Activated CD8-positive, alpha-beta memory T cell treated with anti-CD3 and anti-CD28 coated beads, Interleukin-2, amount 10 ng/mL, durations not matched to agents 7 days and 5 days (primary cell): ENCODE measurements at regions not wholly inside any gene's neighbourhood (a gene's known extent, or its start where the extent isn't known, plus 50 kb on each side); places are given as distances from the start of the nearest gene placed in this dataset.
"Not testable (repeated sequence)": the region's sequence is repeated elsewhere in the genome, so short reads cannot be mapped to it uniquely, and the experiment has no call there.

ENCODE experiments used
- ATAC-seq: fragments of 150-1000 bp; cut with Tn5 transposase; one replicate; pipeline ENCODE4 v1.10.0; 2021; ENCODE audit warnings: moderate library complexity
- CTCF ChIA-PET: fragments of 350-600 bp; sonication (Branson Sonifier 250); formaldehyde crosslinking; loops from one replicate; lab custom pipeline; 2021; ENCODE audit warnings: antibody characterized with exemption; lab: Charles Lee
- DNase-seq: peaks from one replicate; pipeline ENCODE4 v3.0.0-alpha.2; 2020
- H3K27ac Mint-ChIP-seq: one replicate; pipeline ENCODE4 v1.8.0; 2021; ENCODE audit warnings: mild to moderate bottlenecking, mixed read lengths
- H3K27me3 Mint-ChIP-seq: one replicate; pipeline ENCODE4 v1.8.0; 2021; ENCODE audit warnings: mixed read lengths
- H3K36me3 Mint-ChIP-seq: one replicate; pipeline ENCODE4 v1.8.0; 2021; ENCODE audit warnings: mild to moderate bottlenecking, mixed read lengths
- H3K4me1 Mint-ChIP-seq: one replicate; pipeline ENCODE4 v1.8.0; 2021; ENCODE audit warnings: mixed read lengths
- H3K4me3 Mint-ChIP-seq: one replicate; pipeline ENCODE4 v1.8.0; 2021; ENCODE audit warnings: mild to moderate bottlenecking, moderate library complexity, mixed read lengths
- H3K9me3 Mint-ChIP-seq: one replicate; pipeline ENCODE4 v1.8.0; 2022; ENCODE audit warnings: low read depth, mixed read lengths

DNA sequence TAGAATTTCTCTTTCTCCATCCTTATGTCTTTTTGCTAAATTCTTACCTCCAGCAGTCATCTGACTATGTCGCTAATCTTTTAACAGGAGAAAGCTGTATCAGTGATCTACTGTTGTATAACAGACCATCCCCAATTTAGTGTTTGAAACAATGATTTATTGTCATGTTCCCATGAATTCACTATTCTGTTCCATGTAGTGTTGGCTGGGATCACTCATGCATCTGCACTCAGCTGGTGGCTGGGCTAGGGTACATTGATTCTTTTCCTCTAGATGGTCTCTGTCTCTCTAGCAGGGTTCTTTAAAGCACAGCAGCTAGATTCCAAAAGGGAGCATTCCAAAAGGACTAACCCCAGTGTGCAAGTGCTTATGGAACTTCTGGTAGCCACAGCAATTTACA lies 184.2 kb upstream of the FANCL start:
- Mint-ChIP-seq H3K9me3 (no peaks in the 10 kb centered on the region), H3K4me3 (no peak overlapping the region), H3K36me3 (no peaks in the 10 kb centered on the region), H3K27ac (no peak overlapping the region), H3K4me1 (peaks cover 6% of the 10 kb centered on the region), H3K27me3 (peaks cover 49% of the 10 kb centered on the region)
- ATAC-seq = no peak
- DNase-seq = no peak
- CTCF ChIA-PET = no interaction called here

- Mint-ChIP-seq H3K4me1 (no peaks in the 10 kb centered on the region), H3K27ac (no peak overlapping the region), H3K36me3 (no peaks in the 10 kb centered on the region), H3K9me3 (no peaks in the 10 kb centered on the region), H3K27me3 (peaks cover 7% of the 10 kb centered on the region), H3K4me3 (no peak overlapping the region)
- DNase-seq (no peak), ATAC-seq (no peak)
- CTCF ChIA-PET = no interaction called here
Observed at GRCh38 chr2:58419983-58420382, 178.9 kb upstream of the FANCL start.

DNA sequence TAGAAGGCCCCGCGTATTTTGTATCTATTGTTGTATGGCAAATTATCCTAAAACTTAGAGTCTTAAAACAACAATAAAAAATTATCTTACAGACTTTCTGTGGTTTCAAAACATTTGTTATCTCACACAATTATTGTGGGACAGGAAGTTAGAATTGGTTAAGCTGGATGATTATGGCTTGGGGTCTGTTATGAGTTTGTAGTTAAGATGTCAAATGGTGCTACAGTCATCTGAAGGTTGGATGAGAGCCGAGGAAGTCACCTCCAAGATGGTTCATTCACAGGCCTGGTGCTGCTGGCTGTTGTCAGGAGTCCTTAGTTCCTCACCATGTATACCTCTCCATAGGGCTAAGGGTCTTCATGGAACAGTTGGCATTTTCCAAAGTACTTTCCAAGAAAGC lies 175.6 kb upstream of the FANCL start:
- no peaks in the 10 kb centered on the region for H3K36me3 Mint-ChIP-seq
- H3K9me3 Mint-ChIP-seq = no peaks in the 10 kb centered on the region
- H3K4me3 Mint-ChIP-seq = no peak overlapping the region
- CTCF ChIA-PET = no interaction called here
- no peak overlapping the region for H3K27ac Mint-ChIP-seq
- H3K4me1 Mint-ChIP-seq = no peaks in the 10 kb centered on the region
- DNase-seq = no peak
- ATAC-seq = no peak
- peaks cover 4% of the 10 kb centered on the region for H3K27me3 Mint-ChIP-seq

GRCh38 chr2:58414506-58414905 lies 173.4 kb upstream of the FANCL start:
- ATAC-seq (no peak), DNase-seq (no peak)
- Mint-ChIP-seq H3K27ac (no peak overlapping the region), H3K4me1 (no peaks in the 10 kb centered on the region), H3K4me3 (no peak overlapping the region), H3K27me3 (no peaks in the 10 kb centered on the region), H3K9me3 (no peaks in the 10 kb centered on the region), H3K36me3 (no peaks in the 10 kb centered on the region)
- CTCF ChIA-PET = no interaction called here

GRCh38 chr2:58410549-58410948 lies 169.4 kb upstream of the FANCL start:
- H3K36me3 Mint-ChIP-seq = no peaks in the 10 kb centered on the region
- H3K27me3 Mint-ChIP-seq = no peaks in the 10 kb centered on the region
- no peak overlapping the region for H3K27ac Mint-ChIP-seq
- DNase-seq (no peak), ATAC-seq (no peak)
- H3K4me3 Mint-ChIP-seq = no peak overlapping the region
- H3K4me1 Mint-ChIP-seq = no peaks in the 10 kb centered on the region
- H3K9me3 Mint-ChIP-seq = no peaks in the 10 kb centered on the region
- CTCF ChIA-PET = no interaction called here

GRCh38 chr2:58407487-58407886 lies 166.4 kb upstream of the FANCL start:
- Mint-ChIP-seq H3K4me3 (no peak overlapping the region), H3K27ac (no peak overlapping the region), H3K4me1 (no peaks in the 10 kb centered on the region), H3K27me3 (peaks cover 4% of the 10 kb centered on the region), H3K9me3 (no peaks in the 10 kb centered on the region), H3K36me3 (no peaks in the 10 kb centered on the region)
- ATAC-seq = no peak
- CTCF ChIA-PET = no interaction called here
- no peak for DNase-seq

DNA sequence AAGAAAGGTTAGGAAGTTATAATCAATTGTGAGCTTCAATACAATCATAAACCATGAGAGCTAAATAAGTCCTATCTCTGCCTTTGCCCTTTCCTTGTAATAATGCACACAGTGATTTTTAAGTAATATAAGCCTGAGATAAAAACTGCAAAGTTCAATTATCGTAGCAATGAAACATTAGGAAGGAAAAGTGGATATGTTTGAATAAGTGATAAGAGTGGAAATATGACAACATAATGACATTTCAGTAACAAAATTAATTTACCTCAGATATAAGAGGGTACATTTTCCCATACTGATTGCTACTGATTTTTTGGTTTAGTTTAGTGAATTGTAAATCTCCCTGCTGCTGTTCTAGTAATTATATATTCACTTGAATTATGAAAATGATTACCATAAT lies 164.2 kb upstream of the FANCL start:
- CTCF ChIA-PET = no interaction called here
- Mint-ChIP-seq H3K36me3 (no peaks in the 10 kb centered on the region), H3K27me3 (peaks cover 13% of the 10 kb centered on the region), H3K27ac (no peak overlapping the region), H3K9me3 (no peaks in the 10 kb centered on the region), H3K4me3 (no peak overlapping the region), H3K4me1 (no peaks in the 10 kb centered on the region)
- ATAC-seq (no peak), DNase-seq (no peak)

DNA sequence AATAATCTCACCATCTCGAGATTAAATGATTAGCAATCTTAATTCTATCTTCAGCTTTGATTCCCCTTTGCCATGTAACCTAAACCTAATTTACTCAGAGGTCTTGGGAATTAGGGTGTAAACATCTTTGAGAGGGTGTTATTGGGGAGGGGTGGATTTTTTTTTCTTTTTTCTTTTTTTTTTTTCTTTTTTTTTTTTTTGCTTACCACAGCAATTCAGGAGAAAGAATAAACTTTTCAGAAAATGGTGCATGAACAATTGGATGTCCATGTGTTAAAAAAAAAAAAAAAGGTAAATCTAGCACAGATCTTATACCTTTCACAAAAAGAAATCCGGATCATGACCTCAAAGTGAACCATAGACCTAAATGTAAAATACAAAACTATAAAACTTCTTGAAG lies 160.8 kb upstream of the FANCL start:
- no peak overlapping the region for H3K27ac Mint-ChIP-seq
- no peaks in the 10 kb centered on the region for H3K4me1 Mint-ChIP-seq
- no peaks in the 10 kb centered on the region for H3K9me3 Mint-ChIP-seq
- peaks cover 13% of the 10 kb centered on the region for H3K27me3 Mint-ChIP-seq
- ATAC-seq (no peak), DNase-seq (no peak)
- H3K36me3 Mint-ChIP-seq = no peaks in the 10 kb centered on the region
- CTCF ChIA-PET = no interaction called here
- no peak overlapping the region for H3K4me3 Mint-ChIP-seq

GRCh38 chr2:58398406-58398805 lies 157.3 kb upstream of the FANCL start:
- Mint-ChIP-seq H3K27ac (no peak overlapping the region), H3K36me3 (no peaks in the 10 kb centered on the region), H3K9me3 (no peaks in the 10 kb centered on the region), H3K4me3 (no peak overlapping the region), H3K27me3 (peaks cover 18% of the 10 kb centered on the region), H3K4me1 (no peaks in the 10 kb centered on the region)
- ATAC-seq = no peak
- no peak for DNase-seq
- CTCF ChIA-PET = no interaction called here

GRCh38 chr2:58387701-58388100 lies 146.6 kb upstream of the FANCL start:
- Mint-ChIP-seq H3K27me3 (no peaks in the 10 kb centered on the region), H3K27ac (no peak overlapping the region), H3K4me3 (no peak overlapping the region), H3K9me3 (no peaks in the 10 kb centered on the region), H3K36me3 (no peaks in the 10 kb centered on the region), H3K4me1 (no peaks in the 10 kb centered on the region)
- no peak for ATAC-seq
- DNase-seq = no peak
- CTCF ChIA-PET = no interaction called here

DNA sequence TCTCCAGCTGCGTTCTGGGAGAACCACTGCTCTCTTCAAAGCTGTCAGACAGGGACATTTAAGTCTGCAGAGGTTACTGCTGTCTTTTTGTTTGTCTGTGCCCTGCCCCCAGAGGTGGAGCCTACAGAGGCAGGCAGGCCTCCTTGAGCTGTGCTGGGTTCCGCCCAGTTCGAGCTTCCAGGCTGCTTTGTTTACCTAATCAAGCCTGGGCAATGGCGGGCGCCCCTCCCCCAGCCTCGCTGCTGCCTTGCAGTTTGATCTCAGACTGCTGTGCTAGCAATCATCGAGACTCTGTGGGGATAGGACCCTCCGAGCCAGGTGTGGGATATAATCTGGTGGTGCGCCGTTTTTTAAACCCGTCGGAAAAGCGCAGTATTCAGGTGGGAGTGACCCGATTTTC lies 145.8 kb upstream of the FANCL start:
- CTCF ChIA-PET, H3K9me3 Mint-ChIP-seq, H3K4me1 Mint-ChIP-seq, DNase-seq, H3K4me3 Mint-ChIP-seq, H3K27me3 Mint-ChIP-seq, H3K27ac Mint-ChIP-seq, H3K36me3 Mint-ChIP-seq, ATAC-seq: not testable (repeated sequence)

DNA sequence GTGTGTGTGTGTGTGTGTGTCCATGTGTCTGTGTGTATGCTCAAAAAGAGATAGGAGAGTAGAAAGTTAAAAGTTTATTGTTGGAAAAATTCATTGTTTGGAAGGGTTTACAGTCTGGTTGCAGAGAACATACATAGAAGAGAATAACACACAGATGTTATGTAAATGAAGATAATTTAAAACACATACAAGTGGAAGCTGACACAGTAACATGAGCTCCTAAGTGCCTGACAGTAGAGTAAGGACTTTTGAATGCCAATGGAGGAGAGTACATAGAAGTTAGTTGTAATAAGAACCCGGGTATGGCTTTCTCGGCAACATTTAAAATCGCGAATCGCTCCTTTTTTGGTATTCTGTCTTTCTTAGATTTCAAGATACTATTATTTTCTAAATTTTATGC lies 137.0 kb upstream of the FANCL start:
- H3K4me3 Mint-ChIP-seq = no peak overlapping the region
- no peaks in the 10 kb centered on the region for H3K9me3 Mint-ChIP-seq
- no peak for DNase-seq
- no peaks in the 10 kb centered on the region for H3K36me3 Mint-ChIP-seq
- no peaks in the 10 kb centered on the region for H3K4me1 Mint-ChIP-seq
- peaks cover 3% of the 10 kb centered on the region for H3K27me3 Mint-ChIP-seq
- ATAC-seq = no peak
- CTCF ChIA-PET = no interaction called here
- no peak overlapping the region for H3K27ac Mint-ChIP-seq

DNA sequence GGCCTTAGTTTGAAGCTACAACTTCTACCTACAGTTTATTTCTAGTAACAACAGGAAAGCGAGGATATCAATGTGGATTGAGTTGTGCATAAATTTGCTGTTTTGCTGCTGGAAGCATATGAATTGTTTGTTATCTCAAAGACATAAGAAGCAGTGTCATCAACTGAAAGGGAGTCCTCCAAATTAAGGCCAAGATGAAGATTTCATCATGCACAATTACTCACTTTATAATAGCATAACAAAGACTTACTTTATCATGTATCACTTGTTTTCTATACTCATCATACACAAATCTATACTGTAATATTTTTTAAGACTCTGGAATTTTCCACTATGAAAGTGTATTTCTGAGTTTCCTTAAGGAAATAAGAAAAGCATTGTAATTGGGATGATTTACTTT lies 136.1 kb upstream of the FANCL start:
- H3K27ac Mint-ChIP-seq = no peak overlapping the region
- no peaks in the 10 kb centered on the region for H3K36me3 Mint-ChIP-seq
- H3K4me1 Mint-ChIP-seq = no peaks in the 10 kb centered on the region
- H3K4me3 Mint-ChIP-seq = no peak overlapping the region
- H3K27me3 Mint-ChIP-seq = peaks cover 8% of the 10 kb centered on the region
- DNase-seq (no peak), ATAC-seq (no peak)
- CTCF ChIA-PET = no interaction called here
- no peaks in the 10 kb centered on the region for H3K9me3 Mint-ChIP-seq

- H3K4me3 Mint-ChIP-seq = no peak overlapping the region
- H3K27ac Mint-ChIP-seq = no peak overlapping the region
- H3K27me3 Mint-ChIP-seq = peaks cover 8% of the 10 kb centered on the region
- DNase-seq (no peak), ATAC-seq (no peak)
- CTCF ChIA-PET = no interaction called here
- H3K4me1 Mint-ChIP-seq = no peaks in the 10 kb centered on the region
- no peaks in the 10 kb centered on the region for H3K9me3 Mint-ChIP-seq
- H3K36me3 Mint-ChIP-seq = no peaks in the 10 kb centered on the region
Observed at GRCh38 chr2:58376592-58376991, 135.5 kb upstream of the FANCL start.

- H3K9me3 Mint-ChIP-seq = no peaks in the 10 kb centered on the region
- no peak overlapping the region for H3K4me3 Mint-ChIP-seq
- no peak for DNase-seq
- no peaks in the 10 kb centered on the region for H3K36me3 Mint-ChIP-seq
- CTCF ChIA-PET = no interaction called here
- ATAC-seq = no peak
- H3K27me3 Mint-ChIP-seq = peaks cover 11% of the 10 kb centered on the region
- H3K4me1 Mint-ChIP-seq = no peaks in the 10 kb centered on the region
- no peak overlapping the region for H3K27ac Mint-ChIP-seq
Observed at GRCh38 chr2:58369594-58369993, 128.5 kb upstream of the FANCL start.
